Thoracic aorta (tissue), 2 donors: ENCODE measurements at regions not wholly inside any gene's neighbourhood (a gene's known extent, or its start where the extent isn't known, plus 50 kb on each side); places are given as distances from the start of the nearest gene placed in this dataset.
"Not testable (repeated sequence)": the region's sequence is repeated elsewhere in the genome, so short reads cannot be mapped to it uniquely, and the experiment has no call there.

Experiments
- ATAC-seq: fragments of 150-250 bp; one replicate; pipeline ENCODE4 v1.8.0; 2017; ENCODE audit warnings: low read depth; ENCODE audit not compliant: insufficient number of reproducible peaks, low FRiP score
- DNase-seq: peaks from one replicate; pipeline ENCODE4 v3.0.0-alpha.2; 2020; ENCODE audit warnings: low spot score
- H3K27ac ChIP-seq, 2 donors: fragments of 200-600 bp; sonication (generic); 1 replicate in 1 of 2; 2 replicates in 1 of 2; pipeline ENCODE4 v1.5.1; 2016; ENCODE audit warnings: mild to moderate bottlenecking in 2 of 2, moderate library complexity in 2 of 2
- H3K27me3 ChIP-seq: fragments of 200-600 bp; sonication (generic); replicated peaks from 2 replicates; pipeline ENCODE4 v1.6.0; 2016; ENCODE audit warnings: mild to moderate bottlenecking; ENCODE audit not compliant: insufficient read depth
- H3K36me3 ChIP-seq: fragments of 200-600 bp; sonication (generic); one replicate; pipeline ENCODE4 v1.5.1; 2016
- H3K4me1 ChIP-seq, 2 donors: fragments of 200-600 bp; sonication (generic); 1 replicate in 1 of 2; 2 replicates in 1 of 2; pipeline versions ENCODE4 v1.5.1 to v1.6.0; 2016; ENCODE audit warnings: low read depth in 2 of 2, mild to moderate bottlenecking in 1 of 2; ENCODE audit not compliant: control insufficient read depth in 1 of 2
- H3K4me3 ChIP-seq: fragments of 200-600 bp; sonication (generic); 2 replicates; pipeline ENCODE4 v1.5.1; 2016; ENCODE audit warnings: mild to moderate bottlenecking
- H3K9me3 ChIP-seq: fragments of 200-600 bp; sonication (generic); 2 replicates; pipeline ENCODE4 v1.5.1; 2016
- TF ChIP-seq, protein P1 (sequence below): fragments of 200-600 bp; sonication (generic); IDR thresholded peaks from one replicate; pipeline ENCODE4 v1.5.1; 2019; ENCODE audit warnings: antibody characterized with exemption

DNA sequence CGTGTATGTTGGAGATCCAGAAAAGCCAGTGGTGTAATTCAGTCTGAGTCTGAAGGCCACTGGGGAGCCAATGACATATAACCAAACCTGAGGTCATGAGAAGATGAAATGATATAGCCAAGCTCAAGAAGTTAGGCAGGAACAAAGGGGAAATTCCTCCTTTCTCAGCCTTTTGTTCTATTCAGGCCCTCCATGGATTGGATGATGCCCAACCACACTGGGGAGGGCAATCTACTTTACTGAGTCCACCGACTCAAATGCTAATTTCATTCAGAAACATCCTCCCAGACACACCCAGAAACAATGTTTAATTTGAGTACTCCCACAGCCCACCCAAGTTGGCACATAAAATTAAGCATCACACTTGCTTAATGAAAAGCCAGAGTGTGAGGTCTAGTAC lies 183.6 kb downstream of the GJA1 start:
- Histone ChIP-seq H3K4me3 (no peak overlapping the region), H3K27ac (no peak overlapping the region), H3K27me3 (no peaks in the 10 kb centered on the region), H3K36me3 (no peaks in the 10 kb centered on the region), H3K4me1 (no peaks in the 10 kb centered on the region), H3K9me3 (no peaks in the 10 kb centered on the region)
- ATAC-seq (no peak), DNase-seq (no peak)
- TF ChIP-seq, protein P1, sequence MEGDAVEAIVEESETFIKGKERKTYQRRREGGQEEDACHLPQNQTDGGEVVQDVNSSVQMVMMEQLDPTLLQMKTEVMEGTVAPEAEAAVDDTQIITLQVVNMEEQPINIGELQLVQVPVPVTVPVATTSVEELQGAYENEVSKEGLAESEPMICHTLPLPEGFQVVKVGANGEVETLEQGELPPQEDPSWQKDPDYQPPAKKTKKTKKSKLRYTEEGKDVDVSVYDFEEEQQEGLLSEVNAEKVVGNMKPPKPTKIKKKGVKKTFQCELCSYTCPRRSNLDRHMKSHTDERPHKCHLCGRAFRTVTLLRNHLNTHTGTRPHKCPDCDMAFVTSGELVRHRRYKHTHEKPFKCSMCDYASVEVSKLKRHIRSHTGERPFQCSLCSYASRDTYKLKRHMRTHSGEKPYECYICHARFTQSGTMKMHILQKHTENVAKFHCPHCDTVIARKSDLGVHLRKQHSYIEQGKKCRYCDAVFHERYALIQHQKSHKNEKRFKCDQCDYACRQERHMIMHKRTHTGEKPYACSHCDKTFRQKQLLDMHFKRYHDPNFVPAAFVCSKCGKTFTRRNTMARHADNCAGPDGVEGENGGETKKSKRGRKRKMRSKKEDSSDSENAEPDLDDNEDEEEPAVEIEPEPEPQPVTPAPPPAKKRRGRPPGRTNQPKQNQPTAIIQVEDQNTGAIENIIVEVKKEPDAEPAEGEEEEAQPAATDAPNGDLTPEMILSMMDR = no peak

DNA sequence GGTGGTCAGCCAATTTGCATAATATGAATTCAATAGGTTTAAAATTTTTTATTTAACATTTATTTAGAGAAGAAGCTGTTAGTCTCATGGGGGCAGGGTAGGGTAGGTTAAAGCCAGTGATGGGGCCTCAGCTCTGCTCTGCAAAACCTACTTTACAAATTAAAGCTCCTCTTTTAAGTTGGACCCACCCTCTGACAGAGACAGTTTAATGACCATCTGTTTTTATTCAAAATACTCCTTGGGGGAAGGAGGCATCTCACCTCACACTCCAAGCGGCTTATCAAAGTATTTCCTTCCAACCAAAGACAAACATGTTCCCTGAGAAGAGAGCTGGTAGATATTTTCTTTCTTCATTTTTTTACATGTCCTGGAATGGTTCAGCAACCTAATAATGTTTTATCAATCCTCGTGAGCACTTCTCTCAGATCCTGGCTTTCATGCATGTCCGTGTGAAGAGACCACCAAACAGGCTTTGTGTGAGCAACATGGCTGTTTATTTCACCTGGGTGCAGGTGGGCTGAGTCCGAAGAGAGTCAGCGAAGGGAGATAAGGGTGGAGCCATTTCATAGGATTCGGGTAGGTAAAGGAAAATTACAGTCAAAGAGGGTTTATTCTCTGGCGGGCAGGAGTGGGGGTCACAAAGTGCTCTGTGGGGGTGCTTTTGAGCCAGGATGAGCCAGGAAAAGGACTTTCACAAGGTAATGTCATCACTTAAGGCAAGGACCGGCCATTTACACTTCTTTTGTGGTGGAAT lies 184.7 kb downstream of the GJA1 start:
- Histone ChIP-seq H3K9me3 (no peaks in the 10 kb centered on the region), H3K27me3 (no peaks in the 10 kb centered on the region), H3K36me3 (no peaks in the 10 kb centered on the region), H3K4me1 (no peaks in the 10 kb centered on the region), H3K4me3 (no peak overlapping the region), H3K27ac (no peak overlapping the region)
- DNase-seq = no peak
- TF ChIP-seq, protein P1 = no peak
- no peak for ATAC-seq

DNA sequence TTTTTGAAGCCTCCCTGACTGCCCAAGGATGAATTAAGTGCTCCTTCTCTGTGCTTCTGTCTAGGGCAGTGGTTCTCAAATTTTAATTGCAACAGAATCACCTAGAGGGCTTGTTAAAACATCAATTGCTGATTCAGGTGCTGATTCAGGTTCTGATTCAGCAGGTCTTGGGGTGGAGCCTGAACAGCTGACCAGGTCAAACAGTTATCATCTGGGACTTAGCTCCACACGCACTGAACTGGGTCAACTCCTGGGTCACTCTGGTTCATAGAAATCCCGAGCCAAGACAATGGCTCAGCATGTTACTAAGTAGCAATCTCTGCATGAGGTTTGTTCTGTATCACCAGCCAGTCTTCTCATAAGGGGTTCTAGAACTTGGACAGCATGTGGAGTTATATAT lies 192.3 kb downstream of the GJA1 start:
- Histone ChIP-seq H3K27me3 (no peaks in the 10 kb centered on the region), H3K4me1 (no peaks in the 10 kb centered on the region), H3K27ac (no peak overlapping the region), H3K4me3 (no peak overlapping the region), H3K9me3 (peaks cover 4% of the 10 kb centered on the region), H3K36me3 (no peaks in the 10 kb centered on the region)
- TF ChIP-seq, protein P1 = no peak
- ATAC-seq (no peak), DNase-seq (no peak)

DNA sequence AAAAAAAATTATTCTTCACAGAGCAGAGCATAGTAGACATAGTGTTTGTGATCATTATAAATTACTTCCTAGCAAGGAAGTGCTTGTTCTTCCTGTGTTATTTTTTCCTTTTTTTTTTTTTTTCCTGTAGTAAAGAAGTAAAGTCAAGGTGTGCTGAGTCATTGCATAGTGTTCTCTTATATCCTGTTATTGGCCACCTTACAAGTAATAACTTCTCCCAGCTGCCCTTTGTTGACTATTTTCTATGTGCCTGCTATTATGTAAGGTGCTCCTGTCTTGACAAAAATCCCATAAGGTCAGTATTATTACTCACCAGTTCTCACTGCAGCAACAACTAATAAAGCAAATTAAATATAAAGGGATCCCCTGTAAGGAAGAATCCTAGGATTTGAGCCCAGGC lies 195.3 kb downstream of the GJA1 start:
- Histone ChIP-seq H3K36me3 (no peaks in the 10 kb centered on the region), H3K4me3 (no peak overlapping the region), H3K9me3 (peaks cover 4% of the 10 kb centered on the region), H3K4me1 (no peaks in the 10 kb centered on the region), H3K27me3 (no peaks in the 10 kb centered on the region), H3K27ac (no peak overlapping the region)
- ATAC-seq (no peak), DNase-seq (no peak)
- TF ChIP-seq, protein P1 = no peak

DNA sequence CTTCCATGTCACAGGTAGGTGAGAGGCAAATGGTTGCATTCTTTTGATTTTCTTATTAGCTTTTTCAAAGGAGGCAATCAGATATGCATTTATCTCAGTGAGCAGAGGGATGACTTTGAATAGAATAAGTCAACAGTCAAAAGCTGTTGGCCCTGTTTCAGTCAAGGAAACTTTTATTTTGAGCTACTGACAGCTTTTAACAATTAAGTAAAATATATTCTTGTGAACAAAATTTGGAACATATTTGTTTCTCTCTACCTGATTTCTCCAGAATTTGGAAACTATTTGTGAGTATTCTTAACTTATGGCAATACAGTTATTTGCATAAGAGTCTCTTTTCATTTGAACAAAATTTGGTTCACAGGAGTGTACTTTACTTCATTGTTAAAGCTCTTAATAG lies 196.3 kb downstream of the GJA1 start:
- H3K27ac ChIP-seq, H3K4me3 ChIP-seq, ATAC-seq, H3K4me1 ChIP-seq, H3K27me3 ChIP-seq, H3K36me3 ChIP-seq, DNase-seq: not testable (repeated sequence)
- H3K9me3 ChIP-seq = peaks cover 11% of the 10 kb centered on the region

DNA sequence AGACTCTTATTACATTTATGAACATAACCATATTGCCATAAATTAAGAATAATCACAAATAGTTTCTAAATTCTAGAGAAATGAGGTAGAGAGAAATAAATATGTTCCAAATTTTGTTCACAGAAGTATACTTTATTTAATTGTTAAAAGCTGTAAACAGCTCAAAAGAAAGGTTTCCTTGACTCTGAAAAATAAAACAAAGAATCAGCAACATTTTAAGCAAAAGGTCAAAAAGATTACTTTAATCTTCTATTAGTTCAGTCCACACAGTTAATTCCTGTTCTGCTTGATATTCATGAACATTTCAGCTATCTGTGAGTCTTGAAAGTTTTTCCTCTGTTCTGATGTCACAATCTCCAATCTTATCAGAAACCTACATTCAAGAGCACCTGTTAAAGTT lies 197.9 kb downstream of the GJA1 start:
- DNase-seq (no peak), ATAC-seq (no peak)
- H3K4me1 ChIP-seq = no peaks in the 10 kb centered on the region
- H3K4me3 ChIP-seq = no peak overlapping the region
- no peaks in the 10 kb centered on the region for H3K36me3 ChIP-seq
- TF ChIP-seq, protein P1 = no peak
- H3K27ac ChIP-seq = no peak overlapping the region
- H3K9me3 ChIP-seq = peaks cover 14% of the 10 kb centered on the region
- H3K27me3 ChIP-seq = no peaks in the 10 kb centered on the region

DNA sequence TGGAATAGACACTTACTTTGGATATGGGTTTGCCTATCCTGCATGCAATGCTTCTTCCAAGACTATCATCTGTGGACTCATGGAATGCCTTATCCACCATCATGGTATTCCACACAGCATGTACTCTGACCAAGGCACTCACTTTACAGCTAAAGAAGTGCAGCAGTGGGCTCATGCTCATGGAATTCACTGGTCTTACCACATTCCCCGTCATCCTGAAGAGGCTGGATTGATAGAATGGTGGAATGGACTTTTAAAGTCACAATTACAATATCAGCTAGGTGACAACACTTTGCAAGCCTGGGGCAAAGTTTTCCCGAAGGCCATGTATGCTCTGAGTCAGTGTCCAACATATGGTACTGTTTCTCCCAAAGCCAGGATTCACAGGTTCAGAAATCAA lies 199.1 kb downstream of the GJA1 start:
- not testable (repeated sequence) for ATAC-seq, H3K27ac ChIP-seq, H3K4me1 ChIP-seq, DNase-seq, H3K36me3 ChIP-seq, H3K27me3 ChIP-seq, H3K4me3 ChIP-seq
- peaks cover 14% of the 10 kb centered on the region for H3K9me3 ChIP-seq
